GM12878 (cell line): ENCODE measurements at regions not wholly inside any gene's neighbourhood (a gene's known extent, or its start where the extent isn't known, plus 50 kb on each side); places are given as distances from the start of the nearest gene placed in this dataset.

ENCODE experiments used
- CTCF ChIP-seq, 3 experiments: IDR thresholded peaks in 2 of 3; conservative IDR thresholded peaks in 1 of 3; 2 replicates each; pipeline ENCODE4 v1.5.1; 2011; ENCODE audit warnings: low read depth in 3 of 3, low read length in 3 of 3, mild to moderate bottlenecking in 3 of 3, control low read depth in 2 of 3, moderate library complexity in 2 of 3, inconsistent platforms in 1 of 3, mixed read lengths in 1 of 3; ENCODE audit not compliant: control insufficient read depth in 2 of 3, insufficient read depth in 1 of 3; ENCODE audit errors: extremely low read depth in 1 of 3
- E2F8 ChIP-seq: fragments of 450-650 bp; IDR thresholded peaks from 2 replicates; pipeline ENCODE4 v1.6.1; 2018; ENCODE audit warnings: mild to moderate bottlenecking, low read depth, moderate library complexity; ENCODE audit not compliant: partially characterized antibody
- ESRRA ChIP-seq: IDR thresholded peaks from 2 replicates; pipeline ENCODE4 v1.6.1; 2012; ENCODE audit warnings: mild to moderate bottlenecking, low read length, improper control_type of control experiment
- ZZZ3 ChIP-seq: IDR thresholded peaks from 2 replicates; pipeline ENCODE4 v1.6.1; 2011; ENCODE audit warnings: low read depth; ENCODE audit not compliant: control insufficient read depth, insufficient read length

DNA sequence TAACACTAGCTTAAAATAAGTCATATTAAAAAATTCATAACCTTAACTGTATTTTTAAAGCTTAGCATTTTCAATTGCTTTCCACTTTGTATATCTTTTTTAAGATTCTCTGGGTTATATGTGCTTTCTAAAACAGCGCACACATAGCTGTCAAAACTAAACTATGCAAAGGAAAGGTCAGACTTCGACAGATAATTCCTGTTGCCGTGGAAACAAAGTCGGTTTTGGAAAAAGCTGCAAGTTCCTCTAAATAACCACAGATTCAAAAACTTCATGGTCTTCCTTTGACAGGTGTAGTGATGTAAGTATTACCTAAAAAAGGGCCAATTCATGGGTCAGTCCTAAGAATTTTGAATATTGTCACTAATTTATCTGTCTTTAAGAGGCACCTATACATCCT, 249.6 kb upstream of the TFPI start:
- TF ChIP-seq CTCF (IDR thresholded peaks at IDR 0.05 in 2 of 3, conservative IDR thresholded peaks at IDR 0.05 in 1 of 3; ENCODE audit: control insufficient read depth in 2 of 3, extremely low read depth in 1 of 3, insufficient read depth in 1 of 3, low read depth in 3 of 3, low read length in 3 of 3) (no peak), ESRRA (no peak), ZZZ3 (no peak), E2F8 (no peak)
